Right lobe of liver (tissue), 6 donors: ENCODE measurements at regions not wholly inside any gene's neighbourhood (a gene's known extent, or its start where the extent isn't known, plus 50 kb on each side); places are given as distances from the start of the nearest gene placed in this dataset.

Experiments used
- ATAC-seq, 4 donors: fragments of 200-7000 bp; cut with Tn5 transposase; one replicate each; pipeline ENCODE4 v1.9.1; 2020; ENCODE audit warnings: mild to moderate bottlenecking in 4 of 4, moderate library complexity in 4 of 4
- DNase-seq, 3 donors: peaks; one replicate each; pipeline ENCODE4 v3.0.0-alpha.2; 2020
- H3K27ac ChIP-seq, 3 donors: fragments of 200-600 bp; one replicate each; pipeline ENCODE4 v1.8.0; 2022
- H3K27me3 ChIP-seq, 2 donors: fragments of 200-600 bp; one replicate each; pipeline ENCODE4 v1.8.0; 2022
- H3K36me3 ChIP-seq, 4 donors: fragments of 200-600 bp; sonication (generic) in 1 of 4; one replicate each; pipeline versions ENCODE4 v1.5.1 to v1.8.0; 2017 to 2022; ENCODE audit warnings: control low read depth in 1 of 4
- H3K4me1 ChIP-seq, 4 donors: fragments of 200-600 bp; sonication (generic) in 1 of 4; one replicate each; pipeline versions ENCODE4 v1.5.1 to v1.8.0; 2017 to 2022; ENCODE audit warnings: control low read depth in 1 of 4
- H3K4me3 ChIP-seq, 3 donors: fragments of 200-600 bp; one replicate each; pipeline ENCODE4 v1.8.0; 2022
- H3K9me3 ChIP-seq, 4 donors: fragments of 200-600 bp; sonication (generic) in 1 of 4; one replicate each; pipeline versions ENCODE4 v1.5.1 to v1.8.0; 2017 to 2022; ENCODE audit warnings: control low read depth in 1 of 4
- POLR2A ChIP-seq: fragments of 450-650 bp; IDR thresholded peaks from one replicate; pipeline ENCODE4 v1.6.1; 2017; ENCODE audit warnings: antibody characterized with exemption, mild to moderate bottlenecking
- WGBS: methylation state at CpG from one replicate; pipeline ENCODE4 v1.1.6; 2018; ENCODE audit warnings: low coverage, low lambda C conversion rate; ENCODE audit not compliant: insufficient coverage; ENCODE audit errors: missing lambda C conversion rate; 5-methylcytosine and 5-hydroxymethylcytosine counted together
- intact Hi-C, 2 donors: fragments of 100-400 bp; cut with DNase I; formaldehyde crosslinking; loops; one replicate each; pipeline versions ENCODE4 v1.11.2 to v1.14.1; 2022
- TF ChIP-seq, protein P1 (sequence below), 4 donors: fragments of 200-600 bp in 3 of 4; fragments of 450-650 bp in 1 of 4; IDR thresholded peaks; one replicate each; pipeline versions ENCODE4 v1.5.1 to v1.8.0; 2016 to 2022; ENCODE audit warnings: antibody characterized with exemption in 4 of 4, mild to moderate bottlenecking in 2 of 4
- donor health status: DM: no; HTN: yes; CAD: no.
- donor health status: DM: no; HTN: no; CAD: no.
- donor health status: DM: no; HTN: no; CAD: no.
- donor health status: DM: no; HTN: yes; CAD: no.
- donor health status: DM: no; HTN: yes; CAD: no.

- H3K27ac ChIP-seq, result no peak overlapping the region
- DNase-seq (no peak), ATAC-seq (no peak)
- TF ChIP-seq, protein P1, sequence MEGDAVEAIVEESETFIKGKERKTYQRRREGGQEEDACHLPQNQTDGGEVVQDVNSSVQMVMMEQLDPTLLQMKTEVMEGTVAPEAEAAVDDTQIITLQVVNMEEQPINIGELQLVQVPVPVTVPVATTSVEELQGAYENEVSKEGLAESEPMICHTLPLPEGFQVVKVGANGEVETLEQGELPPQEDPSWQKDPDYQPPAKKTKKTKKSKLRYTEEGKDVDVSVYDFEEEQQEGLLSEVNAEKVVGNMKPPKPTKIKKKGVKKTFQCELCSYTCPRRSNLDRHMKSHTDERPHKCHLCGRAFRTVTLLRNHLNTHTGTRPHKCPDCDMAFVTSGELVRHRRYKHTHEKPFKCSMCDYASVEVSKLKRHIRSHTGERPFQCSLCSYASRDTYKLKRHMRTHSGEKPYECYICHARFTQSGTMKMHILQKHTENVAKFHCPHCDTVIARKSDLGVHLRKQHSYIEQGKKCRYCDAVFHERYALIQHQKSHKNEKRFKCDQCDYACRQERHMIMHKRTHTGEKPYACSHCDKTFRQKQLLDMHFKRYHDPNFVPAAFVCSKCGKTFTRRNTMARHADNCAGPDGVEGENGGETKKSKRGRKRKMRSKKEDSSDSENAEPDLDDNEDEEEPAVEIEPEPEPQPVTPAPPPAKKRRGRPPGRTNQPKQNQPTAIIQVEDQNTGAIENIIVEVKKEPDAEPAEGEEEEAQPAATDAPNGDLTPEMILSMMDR (IDR thresholded peaks at IDR 0.05), result no peak
- TF ChIP-seq POLR2A, result no peak
- H3K9me3 ChIP-seq, result no peaks in the 10 kb centered on the region
- H3K27me3 ChIP-seq, result no peaks in the 10 kb centered on the region
- H3K4me1 ChIP-seq, result no peaks in the 10 kb centered on the region
- H3K36me3 ChIP-seq, result no peaks in the 10 kb centered on the region
- WGBS, result 100% methylated on average over 2 of the region's 4 CpGs
- H3K4me3 ChIP-seq, result no peak overlapping the region
- intact Hi-C loops, result no loop called here
These were observed 201.7 kb downstream of the NRP2 start for GRCh38 chr2:205883965-205884364.

DNA sequence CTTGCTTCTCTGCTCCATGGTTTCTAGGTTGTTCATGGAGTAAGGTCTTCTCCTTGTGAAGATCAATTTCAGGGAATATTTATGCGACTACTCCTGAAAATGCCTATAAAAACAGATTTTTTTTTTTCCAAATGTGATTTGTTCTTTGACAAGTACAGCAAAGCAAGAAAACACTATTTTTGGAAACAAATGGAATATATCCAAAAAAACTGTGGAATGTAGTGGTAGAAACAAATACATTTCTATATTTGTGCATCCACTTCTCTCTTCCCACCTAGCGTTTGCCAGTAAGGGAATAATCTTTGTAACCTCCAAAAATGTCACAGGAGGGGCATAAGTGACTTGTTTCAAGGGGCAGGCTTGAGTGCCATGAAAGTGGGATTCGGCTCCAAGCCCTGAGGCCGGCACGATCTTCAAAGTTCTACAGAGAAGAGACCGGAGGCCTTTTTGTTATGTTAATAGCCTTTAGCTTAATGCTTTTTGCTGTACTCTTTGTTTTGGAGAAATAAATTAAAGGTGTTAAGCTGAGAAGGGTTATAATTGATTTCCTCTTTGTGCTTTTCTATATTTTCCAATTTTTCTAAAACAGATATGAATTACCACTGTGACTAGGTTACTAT, 200.6 kb downstream of the NRP2 start:
- WGBS, result 74% methylated on average over 6 of the region's 6 CpGs
- intact Hi-C loops, result no loop called here
- Histone ChIP-seq H3K27me3 (no peaks in the 10 kb centered on the region), H3K4me1 (no peaks in the 10 kb centered on the region), H3K4me3 (no peak overlapping the region), H3K27ac (no peak overlapping the region), H3K36me3 (no peaks in the 10 kb centered on the region), H3K9me3 (no peaks in the 10 kb centered on the region)
- TF ChIP-seq, protein P1 (IDR thresholded peaks at IDR 0.05), result no peak
- no peak for TF ChIP-seq POLR2A
- ATAC-seq (no peak), DNase-seq (no peak)

DNA sequence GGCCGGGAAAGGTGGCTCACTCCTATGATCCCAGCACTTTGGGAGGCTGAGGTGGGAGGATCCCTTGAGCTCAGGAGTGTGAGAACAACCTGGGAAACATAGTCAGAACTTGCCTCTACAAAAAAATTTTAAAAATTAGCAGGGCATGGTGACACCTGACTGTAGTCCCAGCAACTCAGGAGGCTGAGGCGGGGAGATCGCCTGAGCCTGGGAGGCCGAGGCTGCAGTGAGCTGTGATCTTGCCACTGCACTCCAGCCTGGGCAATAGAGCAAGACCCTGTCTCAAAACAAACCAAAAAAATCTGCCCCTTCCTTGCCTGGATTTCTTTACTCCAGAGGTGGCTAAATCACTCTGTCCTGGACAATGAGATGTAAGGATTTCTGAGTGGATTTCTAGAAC, 197.7 kb downstream of the NRP2 start:
- ATAC-seq (no peak), DNase-seq (no peak)
- no peak for TF ChIP-seq POLR2A
- TF ChIP-seq, protein P1 (IDR thresholded peaks at IDR 0.05), result no peak
- H3K27me3 ChIP-seq, result no peaks in the 10 kb centered on the region
- H3K4me1 ChIP-seq, result no peaks in the 10 kb centered on the region
- H3K36me3 ChIP-seq, result no peaks in the 10 kb centered on the region
- WGBS, result 67% methylated on average over 1 of the region's 4 CpGs
- intact Hi-C loops, result no loop called here
- H3K27ac ChIP-seq, result no peak overlapping the region
- no peaks in the 10 kb centered on the region for H3K9me3 ChIP-seq
- H3K4me3 ChIP-seq, result no peak overlapping the region

GRCh38 chr2:205878999-205879762, 196.9 kb downstream of the NRP2 start:
- TF ChIP-seq, protein P1 (IDR thresholded peaks at IDR 0.05), result no peak
- TF ChIP-seq POLR2A, result no peak
- Histone ChIP-seq H3K9me3 (no peaks in the 10 kb centered on the region), H3K4me1 (no peaks in the 10 kb centered on the region), H3K27me3 (no peaks in the 10 kb centered on the region), H3K4me3 (no peak overlapping the region), H3K36me3 (no peaks in the 10 kb centered on the region), H3K27ac (no peak overlapping the region)
- WGBS, result 80% methylated on average over 15 of the region's 22 CpGs
- DNase-seq (no peak), ATAC-seq (no peak)
- intact Hi-C loops, result no loop called here
